GM18861 (cell line): ENCODE measurements at regions not wholly inside any gene's neighbourhood (a gene's known extent, or its start where the extent isn't known, plus 50 kb on each side); places are given as distances from the start of the nearest gene placed in this dataset.
"Not testable (repeated sequence)": the region's sequence is repeated elsewhere in the genome, so short reads cannot be mapped to it uniquely, and the experiment has no call there.

Experiments
- ATAC-seq: cut with Tn5 transposase; IDR thresholded peaks from one replicate; pipeline ENCODE4 v1.9.1; 2021; ENCODE audit not compliant: unreplicated experiment

- ATAC-seq, result no peak
Observed at GRCh38 chr6:145544514-145544913, 190.8 kb downstream of the EPM2A start.

GRCh38 chr6:145546265-145546664 is 189.1 kb downstream of the EPM2A start:
- no peak for ATAC-seq

- ATAC-seq, result no peak
Observed at GRCh38 chr6:145547594-145548335, 187.6 kb downstream of the EPM2A start.

- ATAC-seq, result no peak
Observed at GRCh38 chr6:145548933-145549648, 186.2 kb downstream of the EPM2A start.

- ATAC-seq, result no peak
Observed at GRCh38 chr6:145551164-145551563, 184.2 kb downstream of the EPM2A start.

GRCh38 chr6:145555084-145555483 is 180.2 kb downstream of the EPM2A start:
- no peak for ATAC-seq

- ATAC-seq, result no peak
Observed at GRCh38 chr6:145557474-145557873, 177.8 kb downstream of the EPM2A start.

GRCh38 chr6:145559836-145560235 is 175.5 kb downstream of the EPM2A start:
- ATAC-seq, result no peak

- no peak for ATAC-seq
Observed at GRCh38 chr6:145561095-145562072, 173.9 kb downstream of the EPM2A start.

GRCh38 chr6:145562771-145563615 is 172.3 kb downstream of the EPM2A start:
- ATAC-seq, result no peak

GRCh38 chr6:145564553-145564952 is 170.8 kb downstream of the EPM2A start:
- ATAC-seq, result no peak

GRCh38 chr6:145567684-145568252 is 167.6 kb downstream of the EPM2A start:
- no peak for ATAC-seq

- ATAC-seq, result no peak
Observed at GRCh38 chr6:145569140-145569539, 166.2 kb downstream of the EPM2A start.

- not testable (repeated sequence) for ATAC-seq
Observed at GRCh38 chr6:145570336-145570735, 165.0 kb downstream of the EPM2A start.

- not testable (repeated sequence) for ATAC-seq
Observed at GRCh38 chr6:145574269-145574668, 161.1 kb downstream of the EPM2A start.
